ENCODE measurements at regions not wholly inside any gene's neighbourhood (a gene's known extent, or its start where the extent isn't known, plus 50 kb on each side); places are given as distances from the start of the nearest gene placed in this dataset.
A peak's percentile ranks its signal among the peaks of the same experiment; 100 is the strongest.

DNA sequence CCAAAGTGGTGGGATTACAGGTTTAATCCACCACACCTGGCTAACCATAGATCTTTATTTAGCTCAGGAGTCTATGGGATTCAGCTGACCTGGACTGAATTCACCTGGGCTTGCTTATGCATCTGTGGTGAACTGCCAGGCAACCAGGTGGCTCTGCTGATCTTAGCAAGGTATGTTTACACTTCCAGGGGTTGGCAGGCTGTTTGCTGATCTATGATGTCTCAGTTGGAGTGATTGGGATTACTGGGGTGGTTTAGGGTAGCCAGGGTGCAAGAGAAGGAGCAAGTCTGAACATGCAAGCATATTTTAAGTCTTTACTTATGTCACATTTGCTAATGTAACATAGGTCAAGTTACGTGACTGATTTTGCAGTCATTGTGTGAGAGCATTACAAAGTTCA is 63.6 kb upstream of the JAK2 start:
- DNase-seq = no peak
- H3K36me3 ChIP-seq (ENCODE audit: control insufficient read depth in 4 of 4, insufficient read depth in 4 of 4, low read length in 3 of 4) = no peaks in the 10 kb centered on the region
- ChIA-PET CTCF (interaction anchor here (5.0 kb wide), 1 partner anchor 161 kb away, joined by 40 read pairs; no protein-coding TSS in a partner anchor), POLR2A (no interaction called here)
- peaks cover 0 to 6% (median 2%) of the 10 kb centered on the region in 5 experiments for H3K9me3 ChIP-seq (ENCODE audit: control extremely low read depth in 1 of 5, control insufficient read depth in 4 of 5, insufficient read depth in 2 of 5, low read depth in 1 of 5, low read length in 4 of 5)
- WGBS (ENCODE audit: insufficient coverage) = 100% methylated on average over 1 of the region's 1 CpG
- no peak overlapping the region for H3K4me3 ChIP-seq (ENCODE audit: control insufficient read depth in 1 of 7, extremely low read depth in 1 of 7, insufficient read depth in 4 of 7, low read depth in 2 of 7, low read length in 6 of 7)
- no peaks in the 10 kb centered on the region for H3K27me3 ChIP-seq (replicated peaks in 2 of 5; ENCODE audit: control insufficient read depth in 4 of 5, insufficient read depth in 5 of 5, low read length in 4 of 5)
- H3K27ac ChIP-seq (ENCODE audit: insufficient read depth in 1 of 2, low read depth in 1 of 2, low read length in 2 of 2, poor library complexity in 1 of 2, severe bottlenecking in 2 of 2) = no peak overlapping the region
- no peaks in the 10 kb centered on the region for H3K4me1 ChIP-seq (ENCODE audit: control extremely low read depth in 1 of 4, control insufficient read depth in 4 of 4, insufficient read depth in 4 of 4, low read length in 3 of 4)

DNA sequence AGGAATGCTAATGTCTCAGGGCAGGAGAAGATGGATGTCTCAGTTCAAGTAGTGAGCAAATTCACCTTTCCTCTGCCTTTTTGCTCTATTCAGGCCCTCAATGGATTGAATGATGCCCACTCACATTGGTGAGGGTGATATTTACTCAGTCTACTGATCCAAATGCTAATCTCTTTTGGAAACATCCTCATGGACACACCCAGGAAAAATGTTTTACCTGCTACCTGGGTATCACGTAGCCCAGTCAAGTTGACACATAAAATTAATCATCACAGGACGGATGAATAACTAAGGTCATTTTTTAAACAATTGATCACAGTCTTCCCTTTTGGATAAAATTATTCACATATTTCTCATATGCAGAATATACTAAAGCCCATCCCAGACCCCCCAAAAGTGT is 63.0 kb upstream of the JAK2 start:
- 100% methylated on average over 2 of the region's 2 CpGs for WGBS (ENCODE audit: insufficient coverage)

GRCh38 chr9:4922730-4923129 is 62.3 kb upstream of the JAK2 start:
- Histone ChIP-seq H3K4me1 (ENCODE audit: control extremely low read depth in 1 of 4, control insufficient read depth in 4 of 4, insufficient read depth in 4 of 4, low read length in 3 of 4) (no peaks in the 10 kb centered on the region), H3K36me3 (ENCODE audit: control insufficient read depth in 4 of 4, insufficient read depth in 4 of 4, low read length in 3 of 4) (no peaks in the 10 kb centered on the region), H3K9me3 (ENCODE audit: control extremely low read depth in 1 of 5, control insufficient read depth in 4 of 5, insufficient read depth in 2 of 5, low read depth in 1 of 5, low read length in 4 of 5) (peaks cover 0 to 6% (median 2%) of the 10 kb centered on the region in 5 experiments), H3K27ac (ENCODE audit: insufficient read depth in 1 of 2, low read depth in 1 of 2, low read length in 2 of 2, poor library complexity in 1 of 2, severe bottlenecking in 2 of 2) (no peak overlapping the region), H3K27me3 (replicated peaks in 2 of 5; ENCODE audit: control insufficient read depth in 4 of 5, insufficient read depth in 5 of 5, low read length in 4 of 5) (no peaks in the 10 kb centered on the region), H3K4me3 (ENCODE audit: control insufficient read depth in 1 of 7, extremely low read depth in 1 of 7, insufficient read depth in 4 of 7, low read depth in 2 of 7, low read length in 6 of 7) (no peak overlapping the region)
- 100% methylated on average over 1 of the region's 2 CpGs for whole genome bisulfite sequencing (ENCODE audit: insufficient coverage)
- POLR2A ChIA-PET = no interaction called here
- no peak for DNase-seq
- CTCF ChIA-PET = interaction anchor here (0.7 to 5.0 kb wide), 3 partner anchors 22 to 162 kb away, joined by 3 to 40 read pairs (median 3); no protein-coding TSS in a partner anchor

More for the DNA sequence above, 63.0 kb upstream of the JAK2 start:
- Histone ChIP-seq H3K27ac (ENCODE audit: insufficient read depth in 1 of 2, low read depth in 1 of 2, low read length in 2 of 2, poor library complexity in 1 of 2, severe bottlenecking in 2 of 2) (no peak overlapping the region), H3K4me3 (ENCODE audit: control insufficient read depth in 1 of 7, extremely low read depth in 1 of 7, insufficient read depth in 4 of 7, low read depth in 2 of 7, low read length in 6 of 7) (no peak overlapping the region), H3K9me3 (ENCODE audit: control extremely low read depth in 1 of 5, control insufficient read depth in 4 of 5, insufficient read depth in 2 of 5, low read depth in 1 of 5, low read length in 4 of 5) (peaks cover 0 to 6% (median 2%) of the 10 kb centered on the region in 5 experiments), H3K36me3 (ENCODE audit: control insufficient read depth in 4 of 4, insufficient read depth in 4 of 4, low read length in 3 of 4) (no peaks in the 10 kb centered on the region), H3K27me3 (replicated peaks in 2 of 5; ENCODE audit: control insufficient read depth in 4 of 5, insufficient read depth in 5 of 5, low read length in 4 of 5) (no peaks in the 10 kb centered on the region), H3K4me1 (ENCODE audit: control extremely low read depth in 1 of 4, control insufficient read depth in 4 of 4, insufficient read depth in 4 of 4, low read length in 3 of 4) (no peaks in the 10 kb centered on the region)
- CTCF ChIA-PET = interaction anchor here (1.3 to 5.0 kb wide), 2 partner anchors 22 to 162 kb away, joined by 3 to 40 read pairs; no protein-coding TSS in a partner anchor
- DNase-seq = no peak
- POLR2A ChIA-PET = no interaction called here

GRCh38 chr9:4923141-4923540 is 61.9 kb upstream of the JAK2 start:
- ChIA-PET CTCF (interaction anchor here (0.7 to 5.0 kb wide), 6 partner anchors 9 to 163 kb away, joined by 3 to 40 read pairs (median 3); no protein-coding TSS in a partner anchor), POLR2A (no interaction called here)
- H3K27me3 ChIP-seq (replicated peaks in 2 of 5; ENCODE audit: control insufficient read depth in 4 of 5, insufficient read depth in 5 of 5, low read length in 4 of 5) = no peaks in the 10 kb centered on the region
- no peaks in the 10 kb centered on the region for H3K4me1 ChIP-seq (ENCODE audit: control extremely low read depth in 1 of 4, control insufficient read depth in 4 of 4, insufficient read depth in 4 of 4, low read length in 3 of 4)
- H3K4me3 ChIP-seq (ENCODE audit: control insufficient read depth in 1 of 7, extremely low read depth in 1 of 7, insufficient read depth in 4 of 7, low read depth in 2 of 7, low read length in 6 of 7) = no peak overlapping the region
- H3K9me3 ChIP-seq (ENCODE audit: control extremely low read depth in 1 of 5, control insufficient read depth in 4 of 5, insufficient read depth in 2 of 5, low read depth in 1 of 5, low read length in 4 of 5) = peaks cover 0 to 6% (median 2%) of the 10 kb centered on the region in 5 experiments
- 100% methylated on average over 1 of the region's 1 CpG for WGBS (ENCODE audit: insufficient coverage)
- no peak for DNase-seq
- no peak overlapping the region for H3K27ac ChIP-seq (ENCODE audit: insufficient read depth in 1 of 2, low read depth in 1 of 2, low read length in 2 of 2, poor library complexity in 1 of 2, severe bottlenecking in 2 of 2)
- no peaks in the 10 kb centered on the region for H3K36me3 ChIP-seq (ENCODE audit: control insufficient read depth in 4 of 4, insufficient read depth in 4 of 4, low read length in 3 of 4)

DNA sequence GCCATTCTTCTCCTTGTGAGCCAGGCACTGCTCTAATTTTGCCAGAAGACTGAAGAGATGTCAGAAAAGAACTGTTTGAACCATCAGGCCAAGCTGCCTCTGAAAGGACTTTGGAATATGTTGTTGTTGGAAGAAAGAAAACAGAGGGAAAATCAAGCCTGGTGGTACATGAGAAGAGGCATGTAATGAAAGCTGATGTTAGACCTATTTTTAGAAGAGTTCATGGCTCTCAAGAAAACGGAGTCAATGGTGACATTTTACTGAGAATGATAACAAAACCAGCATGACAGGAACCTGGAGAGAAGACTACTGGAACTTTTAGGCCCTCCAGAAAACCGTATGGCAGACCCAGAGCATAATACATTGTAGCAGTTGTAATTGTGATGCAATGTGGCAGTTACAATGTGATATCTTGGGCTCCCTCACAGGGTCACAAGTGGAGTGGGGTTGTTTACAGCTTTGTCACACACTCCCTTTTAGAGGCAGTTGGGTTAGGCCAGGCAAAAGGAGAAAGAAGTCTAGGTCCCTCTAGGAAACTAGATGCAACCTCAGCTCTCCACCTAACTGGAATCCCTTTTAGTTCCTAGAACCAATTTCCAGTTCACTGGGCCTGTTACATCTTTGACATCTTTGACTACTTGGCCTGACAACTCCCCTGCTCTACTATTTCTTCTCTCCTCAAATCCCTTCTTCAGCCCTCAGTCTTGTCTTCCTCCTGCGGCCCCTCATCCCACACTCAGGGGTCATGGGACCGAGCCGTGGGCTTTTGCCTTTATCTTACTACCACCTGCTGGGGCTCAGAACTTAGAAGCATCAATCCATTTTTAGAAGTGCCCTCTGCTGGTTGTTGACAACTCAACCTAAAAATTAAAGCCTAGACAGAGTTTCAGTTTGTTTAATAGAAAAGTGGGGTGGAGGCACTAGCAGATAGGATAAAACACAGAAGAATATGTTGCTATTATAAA is 61.2 kb upstream of the JAK2 start:
- WGBS (ENCODE audit: insufficient coverage) = 38% methylated on average over 5 of the region's 5 CpGs
- Histone ChIP-seq H3K27ac (ENCODE audit: insufficient read depth in 1 of 2, low read depth in 1 of 2, low read length in 2 of 2, poor library complexity in 1 of 2, severe bottlenecking in 2 of 2) (no peak overlapping the region), H3K27me3 (replicated peaks in 2 of 5; ENCODE audit: control insufficient read depth in 4 of 5, insufficient read depth in 5 of 5, low read length in 4 of 5) (no peaks in the 10 kb centered on the region), H3K4me1 (ENCODE audit: control extremely low read depth in 1 of 4, control insufficient read depth in 4 of 4, insufficient read depth in 4 of 4, low read length in 3 of 4) (no peaks in the 10 kb centered on the region), H3K9me3 (ENCODE audit: control extremely low read depth in 1 of 5, control insufficient read depth in 4 of 5, insufficient read depth in 2 of 5, low read depth in 1 of 5, low read length in 4 of 5) (peaks cover 0 to 6% (median 2%) of the 10 kb centered on the region in 5 experiments), H3K4me3 (ENCODE audit: control insufficient read depth in 1 of 7, extremely low read depth in 1 of 7, insufficient read depth in 4 of 7, low read depth in 2 of 7, low read length in 6 of 7) (no peak overlapping the region), H3K36me3 (ENCODE audit: control insufficient read depth in 4 of 4, insufficient read depth in 4 of 4, low read length in 3 of 4) (no peaks in the 10 kb centered on the region)
- DNase-seq = peak; percentile 62 to 76 (median 75)
- ChIA-PET CTCF (interaction anchor here (0.7 to 5.0 kb wide), 16 partner anchors 9 to 319 kb away, joined by 3 to 40 read pairs (median 4); partner anchors contain the start of gene RCL1), POLR2A (no interaction called here)

GRCh38 chr9:4926239-4926638 is 58.8 kb upstream of the JAK2 start:
- Histone ChIP-seq H3K9me3 (ENCODE audit: control extremely low read depth in 1 of 5, control insufficient read depth in 4 of 5, insufficient read depth in 2 of 5, low read depth in 1 of 5, low read length in 4 of 5) (no peaks in the 10 kb centered on the region), H3K4me1 (ENCODE audit: control extremely low read depth in 1 of 4, control insufficient read depth in 4 of 4, insufficient read depth in 4 of 4, low read length in 3 of 4) (no peaks in the 10 kb centered on the region), H3K4me3 (ENCODE audit: control insufficient read depth in 1 of 7, extremely low read depth in 1 of 7, insufficient read depth in 4 of 7, low read depth in 2 of 7, low read length in 6 of 7) (no peak overlapping the region), H3K27ac (ENCODE audit: insufficient read depth in 1 of 2, low read depth in 1 of 2, low read length in 2 of 2, poor library complexity in 1 of 2, severe bottlenecking in 2 of 2) (no peak overlapping the region), H3K27me3 (replicated peaks in 2 of 5; ENCODE audit: control insufficient read depth in 4 of 5, insufficient read depth in 5 of 5, low read length in 4 of 5) (no peaks in the 10 kb centered on the region), H3K36me3 (ENCODE audit: control insufficient read depth in 4 of 4, insufficient read depth in 4 of 4, low read length in 3 of 4) (no peaks in the 10 kb centered on the region)
- CTCF ChIA-PET = interaction anchor here (1.3 kb wide), 1 partner anchor 167 kb away, joined by 4 read pairs; no protein-coding TSS in a partner anchor
- WGBS (ENCODE audit: insufficient coverage) = 86% methylated on average over 2 of the region's 2 CpGs
- DNase-seq = no peak
- POLR2A ChIA-PET = no interaction called here

- Histone ChIP-seq H3K36me3 (ENCODE audit: control insufficient read depth in 4 of 4, insufficient read depth in 4 of 4, low read length in 3 of 4) (no peaks in the 10 kb centered on the region), H3K9me3 (ENCODE audit: control extremely low read depth in 1 of 5, control insufficient read depth in 4 of 5, insufficient read depth in 2 of 5, low read depth in 1 of 5, low read length in 4 of 5) (no peaks in the 10 kb centered on the region), H3K4me1 (ENCODE audit: control extremely low read depth in 1 of 4, control insufficient read depth in 4 of 4, insufficient read depth in 4 of 4, low read length in 3 of 4) (no peaks in the 10 kb centered on the region), H3K4me3 (ENCODE audit: control insufficient read depth in 1 of 7, extremely low read depth in 1 of 7, insufficient read depth in 4 of 7, low read depth in 2 of 7, low read length in 6 of 7) (no peak overlapping the region), H3K27ac (ENCODE audit: insufficient read depth in 1 of 2, low read depth in 1 of 2, low read length in 2 of 2, poor library complexity in 1 of 2, severe bottlenecking in 2 of 2) (peak overlapping the region in 1 of 2 experiments; percentile 26), H3K27me3 (replicated peaks in 2 of 5; ENCODE audit: control insufficient read depth in 4 of 5, insufficient read depth in 5 of 5, low read length in 4 of 5) (no peaks in the 10 kb centered on the region)
- ChIA-PET CTCF (interaction anchor here (0.9 to 1.3 kb wide), 2 partner anchors 164 to 167 kb away, joined by 4 read pairs; no protein-coding TSS in a partner anchor), POLR2A (no interaction called here)
- WGBS (ENCODE audit: insufficient coverage) = 84% methylated on average over 3 of the region's 4 CpGs
- no peak for DNase-seq
Measured at GRCh38 chr9:4927043-4927471, 58.0 kb upstream of the JAK2 start.

Measured in common myeloid progenitor, CD34-positive (primary cell).